Upper lobe of left lung (tissue), 6 donors: ENCODE measurements at regions not wholly inside any gene's neighbourhood (a gene's known extent, or its start where the extent isn't known, plus 50 kb on each side); places are given as distances from the start of the nearest gene placed in this dataset.
A peak's percentile ranks its signal among the peaks of the same experiment; 100 is the strongest.

Experiments
- ATAC-seq, 2 donors: fragments of 200-7000 bp; cut with Tn5 transposase; one replicate each; pipeline ENCODE4 v1.9.1; 2022; ENCODE audit warnings: mild to moderate bottlenecking in 2 of 2, moderate library complexity in 2 of 2; ENCODE audit not compliant: low FRiP score in 2 of 2
- DNase-seq, 2 donors: peaks; one replicate each; pipeline ENCODE4 v3.0.0-alpha.2; 2019 to 2020
- H3K27ac ChIP-seq, 4 donors: fragments of 200-600 bp; sonication (generic); one replicate each; pipeline ENCODE4 v1.5.1; 2016 to 2019
- H3K27me3 ChIP-seq, 4 donors: fragments of 200-600 bp; sonication (generic); one replicate each; pipeline ENCODE4 v1.5.1; 2017 to 2019
- H3K36me3 ChIP-seq, 4 donors: fragments of 200-600 bp; sonication (generic); one replicate each; pipeline ENCODE4 v1.5.1; 2016 to 2019
- H3K4me1 ChIP-seq, 4 donors: fragments of 200-600 bp; sonication (generic); one replicate each; pipeline ENCODE4 v1.5.1; 2018 to 2019
- H3K4me3 ChIP-seq, 4 donors: fragments of 200-600 bp; sonication (generic); one replicate each; pipeline ENCODE4 v1.5.1; 2017 to 2019; ENCODE audit warnings: mild to moderate bottlenecking in 2 of 4, moderate library complexity in 1 of 4
- H3K9me3 ChIP-seq, 4 donors: fragments of 200-600 bp; sonication (generic); one replicate each; pipeline ENCODE4 v1.5.1; 2018 to 2019
- EP300 ChIP-seq, 4 donors: sonication (generic); formaldehyde crosslinking; IDR thresholded peaks; one replicate each; pipeline ENCODE4 v1.5.1; 2017; ENCODE audit warnings: antibody characterized with exemption in 4 of 4, control low read depth in 2 of 4
- POLR2A ChIP-seq, 4 donors: fragments of 450-650 bp; IDR thresholded peaks; one replicate each; pipeline ENCODE4 v1.5.1; 2016 to 2017; ENCODE audit warnings: antibody characterized with exemption in 4 of 4, mild to moderate bottlenecking in 2 of 4
- POLR2AphosphoS5 ChIP-seq, 2 donors: sonication (generic); formaldehyde crosslinking; IDR thresholded peaks; one replicate each; pipeline ENCODE4 v1.5.1; 2017; ENCODE audit warnings: antibody characterized with exemption in 2 of 2
- WGBS, 2 donors: methylation state at CpG; one replicate each; pipeline ENCODE4 v1.1.5; 2017 to 2018; 5-methylcytosine and 5-hydroxymethylcytosine counted together
- TF ChIP-seq, protein P1 (sequence below), 6 experiments: fragments of 450-650 bp in 4 of 6; fragments of 200-600 bp in 2 of 6; sonication (generic) in 2 of 6; IDR thresholded peaks; one replicate each; pipeline ENCODE4 v1.5.1; 2016 to 2019; ENCODE audit warnings: antibody characterized with exemption in 6 of 6
- donor health status: DM: no; HTN: no; CAD: no; lungs with moderate emphysema.
- donor health status: DM: no; HTN: yes; CAD: no; lungs with severe emphysema.

DNA sequence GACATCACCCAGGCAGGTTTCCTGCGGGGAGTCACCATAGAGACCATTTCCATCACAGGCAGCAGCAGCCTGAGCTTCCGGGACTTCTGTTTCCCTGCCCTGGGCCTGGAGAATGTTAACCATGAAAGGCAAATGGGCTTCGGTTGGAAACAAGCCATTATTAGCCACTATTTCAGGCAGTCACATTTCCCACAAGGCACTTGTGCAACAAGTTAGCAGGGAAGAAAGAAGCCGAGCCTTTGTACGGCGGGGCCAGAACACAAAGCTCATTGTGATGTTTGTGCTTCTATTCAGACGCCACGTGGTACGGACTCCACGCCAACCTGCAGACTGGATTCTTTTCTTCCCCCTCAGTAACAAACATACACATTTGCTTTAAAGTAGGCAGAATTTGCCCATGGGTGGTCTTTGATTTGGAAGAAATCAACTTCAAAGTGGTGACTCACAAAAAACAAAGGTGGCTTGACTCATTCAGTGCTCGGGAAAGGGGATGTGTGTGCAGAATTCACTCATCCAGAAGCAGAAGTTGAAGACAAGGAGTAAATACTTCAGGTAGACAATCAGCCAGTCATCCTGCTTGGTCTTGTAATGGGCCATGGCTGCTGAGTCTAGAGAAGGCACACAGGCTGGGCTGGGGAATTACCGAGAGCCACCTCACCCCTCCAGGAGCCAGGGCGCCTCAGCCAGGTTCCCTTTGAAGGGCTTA lies 154.2 kb upstream of the PRMT8 start:
- H3K27me3 ChIP-seq: no peaks in the 10 kb centered on the region
- H3K4me1 ChIP-seq: no peaks in the 10 kb centered on the region
- 55 to 71% methylated on average over 13 of the region's 13 CpGs for WGBS, 2 donors
- TF ChIP-seq, protein P1, sequence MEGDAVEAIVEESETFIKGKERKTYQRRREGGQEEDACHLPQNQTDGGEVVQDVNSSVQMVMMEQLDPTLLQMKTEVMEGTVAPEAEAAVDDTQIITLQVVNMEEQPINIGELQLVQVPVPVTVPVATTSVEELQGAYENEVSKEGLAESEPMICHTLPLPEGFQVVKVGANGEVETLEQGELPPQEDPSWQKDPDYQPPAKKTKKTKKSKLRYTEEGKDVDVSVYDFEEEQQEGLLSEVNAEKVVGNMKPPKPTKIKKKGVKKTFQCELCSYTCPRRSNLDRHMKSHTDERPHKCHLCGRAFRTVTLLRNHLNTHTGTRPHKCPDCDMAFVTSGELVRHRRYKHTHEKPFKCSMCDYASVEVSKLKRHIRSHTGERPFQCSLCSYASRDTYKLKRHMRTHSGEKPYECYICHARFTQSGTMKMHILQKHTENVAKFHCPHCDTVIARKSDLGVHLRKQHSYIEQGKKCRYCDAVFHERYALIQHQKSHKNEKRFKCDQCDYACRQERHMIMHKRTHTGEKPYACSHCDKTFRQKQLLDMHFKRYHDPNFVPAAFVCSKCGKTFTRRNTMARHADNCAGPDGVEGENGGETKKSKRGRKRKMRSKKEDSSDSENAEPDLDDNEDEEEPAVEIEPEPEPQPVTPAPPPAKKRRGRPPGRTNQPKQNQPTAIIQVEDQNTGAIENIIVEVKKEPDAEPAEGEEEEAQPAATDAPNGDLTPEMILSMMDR (IDR thresholded peaks at IDR 0.05): no peak
- no peak for TF ChIP-seq EP300 (IDR thresholded peaks at IDR 0.05)
- TF ChIP-seq POLR2AphosphoS5 (IDR thresholded peaks at IDR 0.05): no peak
- TF ChIP-seq POLR2A (IDR thresholded peaks at IDR 0.05): no peak
- no peaks in the 10 kb centered on the region for H3K9me3 ChIP-seq
- DNase-seq (no peak), ATAC-seq (no peak)
- H3K36me3 ChIP-seq: no peaks in the 10 kb centered on the region
- H3K27ac ChIP-seq: no peak overlapping the region
- H3K4me3 ChIP-seq: no peak overlapping the region

DNA sequence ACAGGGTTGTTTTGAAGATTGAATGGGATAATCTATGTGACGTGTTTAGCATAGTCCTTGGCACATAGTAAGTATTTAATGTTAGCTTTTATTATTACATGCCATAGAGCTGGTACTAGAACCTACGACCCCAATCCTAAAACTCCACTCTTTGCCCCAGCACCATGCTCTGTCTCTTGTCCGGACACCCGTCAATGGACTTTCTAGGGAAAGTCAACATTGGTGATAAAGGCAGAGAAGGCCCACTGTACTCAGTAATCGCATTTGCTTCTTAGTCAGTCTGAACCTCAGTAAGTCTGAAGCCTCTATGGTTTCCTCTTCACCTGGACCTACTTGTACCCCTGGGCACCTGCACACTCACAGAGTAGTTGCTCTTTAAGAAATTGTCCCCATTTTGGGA lies 153.1 kb upstream of the PRMT8 start:
- no peaks in the 10 kb centered on the region for H3K27me3 ChIP-seq
- H3K4me1 ChIP-seq: no peaks in the 10 kb centered on the region
- H3K36me3 ChIP-seq: no peaks in the 10 kb centered on the region
- no peak overlapping the region for H3K4me3 ChIP-seq
- H3K9me3 ChIP-seq: no peaks in the 10 kb centered on the region
- no peak for DNase-seq
- no peak for ATAC-seq
- TF ChIP-seq EP300 (IDR thresholded peaks at IDR 0.05) (no peak), POLR2AphosphoS5 (IDR thresholded peaks at IDR 0.05) (no peak), POLR2A (IDR thresholded peaks at IDR 0.05) (no peak)
- TF ChIP-seq, protein P1 (IDR thresholded peaks at IDR 0.05): no peak
- 76 to 91% methylated on average over 5 of the region's 5 CpGs for WGBS, 2 donors
- H3K27ac ChIP-seq: no peak overlapping the region

DNA sequence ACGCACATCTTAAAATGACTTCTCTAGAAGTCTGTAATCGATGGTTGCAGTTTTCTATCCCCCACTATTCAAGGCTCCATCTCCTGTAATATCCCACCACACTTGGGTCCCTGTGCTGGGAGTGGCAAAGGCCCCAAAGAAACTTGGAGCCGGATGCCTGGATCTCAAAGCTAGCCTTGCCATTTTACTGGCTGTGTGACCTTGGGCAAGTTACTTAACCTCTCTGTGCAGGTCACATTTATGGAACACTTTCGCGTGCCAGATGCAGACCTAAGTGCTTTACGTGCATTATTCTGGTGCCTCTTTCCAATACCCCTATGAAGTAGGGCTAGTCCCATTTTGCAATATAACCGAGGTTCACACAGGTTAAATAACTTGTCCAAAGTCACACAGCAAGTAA lies 151.8 kb upstream of the PRMT8 start:
- WGBS, 2 donors: 96% methylated on average over 7 of the region's 7 CpGs
- H3K27me3 ChIP-seq: no peaks in the 10 kb centered on the region
- H3K27ac ChIP-seq: no peak overlapping the region
- no peaks in the 10 kb centered on the region for H3K9me3 ChIP-seq
- no peaks in the 10 kb centered on the region for H3K36me3 ChIP-seq
- TF ChIP-seq, protein P1 (IDR thresholded peaks at IDR 0.05): no peak
- no peak for TF ChIP-seq EP300 (IDR thresholded peaks at IDR 0.05)
- no peak for TF ChIP-seq POLR2A (IDR thresholded peaks at IDR 0.05)
- TF ChIP-seq POLR2AphosphoS5 (IDR thresholded peaks at IDR 0.05): no peak
- H3K4me1 ChIP-seq: no peaks in the 10 kb centered on the region
- DNase-seq (no peak), ATAC-seq (no peak)
- H3K4me3 ChIP-seq: no peak overlapping the region

DNA sequence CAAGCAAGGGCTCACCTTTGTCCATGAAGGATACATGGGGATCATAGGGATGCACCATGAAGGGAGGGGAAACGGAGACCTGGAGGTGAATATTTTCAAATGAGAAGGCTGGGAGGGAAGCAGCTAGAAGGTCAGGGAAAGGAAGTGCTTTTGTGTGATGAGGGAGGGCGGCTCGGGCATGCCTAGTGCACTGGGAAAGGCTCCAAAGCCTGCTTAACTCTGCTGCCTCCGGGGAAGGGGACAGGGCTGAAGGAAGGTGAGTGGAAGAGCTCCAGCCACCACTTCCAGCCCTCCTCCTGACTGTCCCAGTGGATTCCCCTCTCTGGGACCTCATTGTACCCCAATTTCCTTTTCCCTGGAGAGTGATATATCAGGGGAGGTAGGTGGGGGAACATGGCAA lies 149.4 kb upstream of the PRMT8 start:
- 16 to 17% methylated on average over 4 of the region's 4 CpGs for WGBS, 2 donors
- no peak overlapping the region for H3K4me3 ChIP-seq
- no peak overlapping the region for H3K27ac ChIP-seq
- H3K4me1 ChIP-seq: no peaks in the 10 kb centered on the region
- TF ChIP-seq, protein P1 (IDR thresholded peaks at IDR 0.05): no peak
- no peak for TF ChIP-seq POLR2AphosphoS5 (IDR thresholded peaks at IDR 0.05)
- no peak for TF ChIP-seq EP300 (IDR thresholded peaks at IDR 0.05)
- TF ChIP-seq POLR2A (IDR thresholded peaks at IDR 0.05): no peak
- H3K9me3 ChIP-seq: no peaks in the 10 kb centered on the region
- ATAC-seq: no peak
- no peaks in the 10 kb centered on the region for H3K36me3 ChIP-seq
- DNase-seq: no peak
- no peaks in the 10 kb centered on the region for H3K27me3 ChIP-seq

DNA sequence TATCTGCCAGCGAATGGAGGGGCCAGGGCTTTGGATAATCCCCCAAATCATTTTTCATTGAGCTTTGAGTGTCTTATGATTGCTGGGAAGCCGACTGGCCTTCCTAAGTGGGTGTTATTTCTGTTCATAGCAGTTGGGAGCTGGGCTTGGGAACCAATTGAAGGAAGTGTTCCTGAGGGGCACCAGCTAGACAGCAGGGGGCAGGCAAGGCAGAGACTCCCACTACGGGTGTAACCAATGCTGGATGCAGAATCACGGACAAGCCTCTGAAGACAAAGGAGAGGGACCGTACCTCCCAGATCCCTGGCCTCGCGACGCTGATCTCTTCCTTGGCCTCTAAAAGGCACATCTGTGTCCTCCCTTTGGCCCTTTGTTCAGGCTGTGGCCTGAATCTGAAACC lies 149.0 kb upstream of the PRMT8 start:
- Histone ChIP-seq H3K27me3 (no peaks in the 10 kb centered on the region), H3K4me1 (no peaks in the 10 kb centered on the region), H3K4me3 (no peak overlapping the region), H3K27ac (no peak overlapping the region), H3K9me3 (no peaks in the 10 kb centered on the region), H3K36me3 (no peaks in the 10 kb centered on the region)
- TF ChIP-seq, protein P1 (IDR thresholded peaks at IDR 0.05): peak in 4 of 6 experiments; percentile 12 to 35 (median 21)
- no peak for TF ChIP-seq POLR2A (IDR thresholded peaks at IDR 0.05)
- TF ChIP-seq POLR2AphosphoS5 (IDR thresholded peaks at IDR 0.05): no peak
- no peak for TF ChIP-seq EP300 (IDR thresholded peaks at IDR 0.05)
- ATAC-seq: peak in 1 of 2 donors; percentile 46
- 11% methylated on average over 8 of the region's 8 CpGs for WGBS, 2 donors
- no peak for DNase-seq
